ENCODE measurements at regions not wholly inside any gene's neighbourhood (a gene's known extent, or its start where the extent isn't known, plus 50 kb on each side); places are given as distances from the start of the nearest gene placed in this dataset.
"Not testable (repeated sequence)": the region's sequence is repeated elsewhere in the genome, so short reads cannot be mapped to it uniquely, and the experiment has no call there.

- no peak for DNase-seq (ENCODE audit: extremely low read depth in 1 of 11, low read depth in 9 of 11, low spot score in 4 of 11)
These were observed 189.1 kb downstream of the IGLL1 start for GRCh38 chr22:23391022-23391421.

- DNase-seq (ENCODE audit: extremely low read depth in 1 of 11, low read depth in 9 of 11, low spot score in 4 of 11): no peak
These were observed 190.6 kb downstream of the IGLL1 start for GRCh38 chr22:23389271-23390071.

- no peak for DNase-seq (ENCODE audit: extremely low read depth in 1 of 11, low read depth in 9 of 11, low spot score in 4 of 11)
These were observed 191.6 kb downstream of the IGLL1 start for GRCh38 chr22:23388517-23388890.

GRCh38 chr22:23387827-23388516 lies 192.1 kb downstream of the IGLL1 start:
- DNase-seq (ENCODE audit: extremely low read depth in 1 of 11, low read depth in 9 of 11, low spot score in 4 of 11): no peak

GRCh38 chr22:23386822-23387580 lies 193.1 kb downstream of the IGLL1 start:
- DNase-seq (ENCODE audit: extremely low read depth in 1 of 11, low read depth in 9 of 11, low spot score in 4 of 11): no peak

GRCh38 chr22:23385678-23386631 lies 194.1 kb downstream of the IGLL1 start:
- peak; percentile 55 to 82 (median 70) for DNase-seq (ENCODE audit: extremely low read depth in 1 of 11, low read depth in 9 of 11, low spot score in 4 of 11)

- DNase-seq (ENCODE audit: extremely low read depth in 1 of 11, low read depth in 9 of 11, low spot score in 4 of 11): no peak
These were observed 195.0 kb downstream of the IGLL1 start for GRCh38 chr22:23384923-23385677.

GRCh38 chr22:23384431-23384830 lies 195.7 kb downstream of the IGLL1 start:
- no peak for DNase-seq (ENCODE audit: extremely low read depth in 1 of 11, low read depth in 9 of 11, low spot score in 4 of 11)

GRCh38 chr22:23383491-23384361 lies 196.4 kb downstream of the IGLL1 start:
- DNase-seq (ENCODE audit: extremely low read depth in 1 of 11, low read depth in 9 of 11, low spot score in 4 of 11): peak in 6 of 11 donors; percentile 27 to 44 (median 39)

- DNase-seq (ENCODE audit: extremely low read depth in 1 of 11, low read depth in 9 of 11, low spot score in 4 of 11): no peak
These were observed 197.5 kb downstream of the IGLL1 start for GRCh38 chr22:23382428-23383218.

GRCh38 chr22:23381661-23382427 lies 198.2 kb downstream of the IGLL1 start:
- DNase-seq (ENCODE audit: extremely low read depth in 1 of 11, low read depth in 9 of 11, low spot score in 4 of 11): no peak

- no peak for DNase-seq (ENCODE audit: extremely low read depth in 1 of 11, low read depth in 9 of 11, low spot score in 4 of 11)
These were observed 199.2 kb downstream of the IGLL1 start for GRCh38 chr22:23380911-23381310.

- DNase-seq (ENCODE audit: extremely low read depth in 1 of 11, low read depth in 9 of 11, low spot score in 4 of 11): no peak
These were observed 199.9 kb downstream of the IGLL1 start for GRCh38 chr22:23380230-23380573.

GRCh38 chr22:23379540-23380229 lies 199.4 kb downstream of the BCR start:
- DNase-seq (ENCODE audit: extremely low read depth in 1 of 11, low read depth in 9 of 11, low spot score in 4 of 11): not testable (repeated sequence)

- DNase-seq (ENCODE audit: extremely low read depth in 1 of 11, low read depth in 9 of 11, low spot score in 4 of 11): no peak
These were observed 197.5 kb downstream of the BCR start for GRCh38 chr22:23377767-23378166.
